Stimulated activated naive CD8-positive, alpha-beta T cell treated with anti-CD3 and anti-CD28 coated beads, Interleukin-15, amount 100 ng/mL, for 72 hours (primary cell): ENCODE measurements at regions not wholly inside any gene's neighbourhood (a gene's known extent, or its start where the extent isn't known, plus 50 kb on each side); places are given as distances from the start of the nearest gene placed in this dataset.

Experiments
- ATAC-seq: fragments of 150-1000 bp; cut with Tn5 transposase; 2 replicates; pipeline ENCODE4 v1.10.0; 2021; ENCODE audit warnings: mild to moderate bottlenecking, moderate library complexity
- DNase-seq, 2 donors: peaks; one replicate each; pipeline ENCODE4 v3.0.0; 2021 to 2022
- H3K27ac Mint-ChIP-seq, 2 donors: one replicate each; pipeline ENCODE4 v1.8.0; 2022; ENCODE audit warnings: mild to moderate bottlenecking in 2 of 2, mixed read lengths in 2 of 2, moderate library complexity in 2 of 2
- H3K27me3 Mint-ChIP-seq: one replicate; pipeline ENCODE4 v1.8.0; 2022; ENCODE audit warnings: mixed read lengths
- H3K4me1 Mint-ChIP-seq: one replicate; pipeline ENCODE4 v1.8.0; 2022; ENCODE audit warnings: mild to moderate bottlenecking, mixed read lengths
- H3K4me3 Mint-ChIP-seq, 2 donors: one replicate each; pipeline ENCODE4 v1.8.0; 2022; ENCODE audit warnings: mild to moderate bottlenecking in 2 of 2, mixed read lengths in 2 of 2, moderate library complexity in 1 of 2
- H3K9me3 Mint-ChIP-seq, 2 donors: one replicate each; pipeline ENCODE4 v1.8.0; 2022; ENCODE audit warnings: mixed read lengths in 2 of 2

DNA sequence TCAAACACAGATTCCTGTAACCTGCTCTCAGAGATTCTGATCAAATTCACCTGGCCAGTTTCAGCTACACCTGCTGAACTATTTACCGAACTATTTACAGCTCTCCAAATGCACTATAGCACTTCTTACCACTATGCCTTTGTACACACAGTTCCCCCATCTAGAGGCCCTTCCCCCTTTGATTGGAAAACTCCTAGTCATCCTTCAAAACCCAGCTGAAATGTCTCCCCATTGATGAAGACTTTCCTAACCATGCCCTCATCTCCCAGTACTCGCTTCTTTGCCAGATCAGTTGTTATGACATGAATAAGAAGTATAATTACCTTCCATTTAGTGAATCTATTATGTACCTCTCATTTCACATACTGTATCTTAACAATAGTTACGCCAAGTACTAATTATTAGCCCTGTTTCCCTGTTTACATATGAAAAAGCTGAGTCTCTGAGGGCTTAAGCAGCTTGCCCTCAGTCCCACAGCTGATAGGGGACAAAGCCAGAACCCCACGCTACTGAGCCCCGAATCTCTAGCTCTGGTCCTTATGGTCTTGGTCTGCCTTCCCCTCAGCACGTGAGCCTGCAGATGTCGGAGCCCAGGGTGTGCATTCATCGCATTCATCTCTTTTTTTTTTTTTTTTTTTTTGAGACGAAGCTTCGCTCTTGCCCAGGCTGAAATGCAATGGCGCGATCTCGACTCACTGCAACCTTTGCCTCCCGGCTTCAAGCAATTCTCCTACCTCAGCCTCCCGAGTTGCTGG lies 64.7 kb upstream of the ASAP2 start:
- Mint-ChIP-seq H3K27ac (no peak overlapping the region), H3K4me1 (peaks cover 6% of the 10 kb centered on the region), H3K9me3 (no peaks in the 10 kb centered on the region), H3K4me3 (no peak overlapping the region), H3K27me3 (peaks cover 42% of the 10 kb centered on the region)
- no peak for ATAC-seq
- DNase-seq = no peak

DNA sequence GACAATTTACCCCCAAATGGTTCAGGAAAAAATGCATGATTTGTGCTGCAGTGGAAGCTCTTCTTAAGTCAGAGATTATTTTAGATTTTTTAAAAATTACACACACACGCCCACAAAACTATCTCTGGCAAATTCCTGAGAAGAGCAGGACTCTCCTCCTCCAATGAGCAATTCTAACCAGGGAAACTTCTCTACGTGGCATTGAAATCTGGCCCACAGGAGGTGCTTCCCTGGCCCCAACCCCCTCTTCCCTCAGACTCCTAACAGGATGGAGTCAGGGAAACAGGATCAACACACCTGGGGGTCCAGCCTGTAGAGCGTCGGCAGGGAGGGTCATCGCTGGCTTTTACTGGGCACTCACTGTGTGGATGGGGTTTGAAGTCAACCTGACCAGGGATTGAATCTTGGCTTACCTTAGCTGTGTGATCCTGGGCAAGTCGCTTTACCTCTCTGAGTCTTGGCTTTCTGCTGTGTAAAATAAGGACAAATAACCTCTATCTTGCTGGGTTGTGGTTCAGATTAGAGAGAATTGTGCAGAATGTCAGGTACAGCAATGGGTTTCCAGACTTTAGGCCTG lies 65.4 kb upstream of the ASAP2 start:
- ATAC-seq (no peak), DNase-seq (no peak)
- no peak overlapping the region for H3K4me3 Mint-ChIP-seq
- H3K4me1 Mint-ChIP-seq = peaks cover 6% of the 10 kb centered on the region
- H3K27me3 Mint-ChIP-seq = peaks cover 37% of the 10 kb centered on the region
- no peak overlapping the region for H3K27ac Mint-ChIP-seq
- H3K9me3 Mint-ChIP-seq = no peaks in the 10 kb centered on the region

DNA sequence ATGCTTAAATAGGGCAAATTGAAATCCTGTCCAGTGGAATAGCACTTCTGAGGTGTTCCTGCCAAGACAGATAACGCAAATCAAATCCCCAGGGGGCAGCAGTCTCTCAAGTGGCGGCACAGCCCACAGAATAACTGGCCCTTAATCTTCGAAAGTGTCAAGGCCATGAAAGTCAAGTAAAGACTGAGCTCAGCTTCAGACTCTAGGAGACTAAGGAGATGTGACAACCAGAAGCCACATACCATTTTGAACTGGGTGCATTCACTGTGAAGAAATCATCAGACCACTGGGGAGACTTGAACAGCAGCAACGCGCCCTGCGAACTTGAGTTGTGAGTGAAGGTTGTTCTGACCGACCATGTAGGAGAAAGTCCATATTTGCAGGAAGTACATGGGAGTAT lies 66.0 kb upstream of the ASAP2 start:
- no peak overlapping the region for H3K4me3 Mint-ChIP-seq
- H3K4me1 Mint-ChIP-seq = peaks cover 6% of the 10 kb centered on the region
- H3K27me3 Mint-ChIP-seq = peaks cover 34% of the 10 kb centered on the region
- ATAC-seq = no peak
- DNase-seq = no peak
- no peaks in the 10 kb centered on the region for H3K9me3 Mint-ChIP-seq
- H3K27ac Mint-ChIP-seq = no peak overlapping the region

DNA sequence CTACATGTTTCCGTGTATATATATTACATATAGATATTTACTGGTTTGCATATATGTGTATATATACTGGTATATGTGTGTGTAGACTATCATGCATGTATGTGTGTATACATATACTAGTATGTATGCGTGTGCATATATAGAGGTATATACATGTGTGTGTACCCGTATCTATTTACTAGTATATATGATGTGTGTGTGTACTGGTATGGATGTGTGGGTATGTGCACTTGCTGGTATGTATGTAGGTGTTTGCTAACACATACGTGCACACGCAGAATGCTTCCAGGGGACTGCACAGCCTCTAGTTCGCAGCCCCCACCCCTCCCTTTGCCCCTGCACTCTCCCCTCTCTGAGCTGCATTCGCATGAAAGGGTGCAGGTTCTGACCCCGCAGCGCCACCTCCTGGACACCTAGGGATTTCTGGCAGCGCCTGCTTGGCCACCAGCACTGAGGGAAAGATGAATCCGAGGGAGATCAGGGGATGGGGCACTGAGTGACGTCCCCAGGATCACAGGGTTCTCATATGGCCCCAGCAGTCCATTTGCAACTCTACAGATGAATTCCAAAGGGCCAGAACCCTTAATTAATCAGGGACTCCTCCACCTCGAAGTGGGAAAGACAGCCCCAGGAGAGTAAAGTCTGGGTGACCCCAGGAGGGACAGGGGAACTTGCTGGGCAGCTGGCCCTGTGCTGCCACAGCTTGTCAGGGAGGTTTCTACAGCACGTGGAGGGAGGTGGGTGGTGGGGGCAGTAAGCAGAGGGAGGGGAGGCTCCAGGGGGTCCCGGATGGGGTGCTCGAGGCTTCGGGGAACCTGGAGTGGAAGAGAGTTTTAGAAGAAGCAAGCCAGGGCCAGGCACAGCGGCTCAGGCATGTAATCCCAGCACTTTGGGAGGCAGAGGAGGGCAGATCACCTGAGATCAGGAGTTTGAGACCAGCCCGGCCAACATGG lies 66.8 kb upstream of the ASAP2 start:
- Mint-ChIP-seq H3K9me3 (no peaks in the 10 kb centered on the region), H3K27me3 (peaks cover 25% of the 10 kb centered on the region), H3K27ac (no peak overlapping the region), H3K4me3 (no peak overlapping the region), H3K4me1 (peaks cover 6% of the 10 kb centered on the region)
- ATAC-seq = peak; percentile 49
- DNase-seq = peak; percentile 62 to 64

DNA sequence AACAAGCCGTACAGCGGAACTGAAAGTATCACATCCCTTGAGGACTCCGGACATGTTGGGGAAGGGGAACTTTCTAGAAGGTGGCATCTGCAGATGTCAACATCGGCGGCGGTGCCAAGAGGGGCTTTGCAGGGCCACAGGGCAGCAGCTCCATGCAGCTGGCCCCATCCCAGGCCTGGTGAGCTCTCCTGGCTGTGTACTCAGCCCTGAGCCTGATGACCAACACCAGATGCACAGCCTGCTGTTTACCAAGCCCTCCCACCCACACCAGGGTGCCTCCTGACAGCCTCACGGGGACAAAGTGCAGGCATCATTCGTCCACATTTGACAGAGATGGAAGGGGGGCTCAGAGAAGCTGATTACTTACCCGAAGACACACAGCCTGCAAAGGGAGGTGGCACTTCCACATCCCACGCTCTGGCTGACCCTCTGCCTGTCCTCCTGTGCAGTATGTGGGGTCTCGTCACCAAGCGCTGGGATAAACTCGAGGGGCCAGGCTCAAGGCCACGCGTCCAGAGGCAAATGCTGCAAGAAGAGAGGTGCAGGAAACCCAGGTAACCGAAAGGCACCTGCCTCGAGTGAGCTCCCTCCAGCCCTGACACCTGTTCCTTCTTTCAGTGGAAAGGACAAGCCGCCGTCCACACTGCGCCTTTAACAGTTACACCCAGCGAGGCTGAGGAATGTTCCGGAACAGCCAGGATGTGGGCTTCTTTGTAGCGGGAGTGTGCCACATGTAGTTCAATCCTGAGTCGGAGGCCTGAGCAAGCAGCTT lies 69.0 kb upstream of the ASAP2 start:
- Mint-ChIP-seq H3K4me3 (no peak overlapping the region), H3K9me3 (peaks cover 0 to 9% of the 10 kb centered on the region in 2 donors), H3K27ac (no peak overlapping the region), H3K27me3 (peaks cover 15% of the 10 kb centered on the region), H3K4me1 (peaks cover under 1% of the 10 kb centered on the region)
- ATAC-seq = no peak
- DNase-seq = no peak

DNA sequence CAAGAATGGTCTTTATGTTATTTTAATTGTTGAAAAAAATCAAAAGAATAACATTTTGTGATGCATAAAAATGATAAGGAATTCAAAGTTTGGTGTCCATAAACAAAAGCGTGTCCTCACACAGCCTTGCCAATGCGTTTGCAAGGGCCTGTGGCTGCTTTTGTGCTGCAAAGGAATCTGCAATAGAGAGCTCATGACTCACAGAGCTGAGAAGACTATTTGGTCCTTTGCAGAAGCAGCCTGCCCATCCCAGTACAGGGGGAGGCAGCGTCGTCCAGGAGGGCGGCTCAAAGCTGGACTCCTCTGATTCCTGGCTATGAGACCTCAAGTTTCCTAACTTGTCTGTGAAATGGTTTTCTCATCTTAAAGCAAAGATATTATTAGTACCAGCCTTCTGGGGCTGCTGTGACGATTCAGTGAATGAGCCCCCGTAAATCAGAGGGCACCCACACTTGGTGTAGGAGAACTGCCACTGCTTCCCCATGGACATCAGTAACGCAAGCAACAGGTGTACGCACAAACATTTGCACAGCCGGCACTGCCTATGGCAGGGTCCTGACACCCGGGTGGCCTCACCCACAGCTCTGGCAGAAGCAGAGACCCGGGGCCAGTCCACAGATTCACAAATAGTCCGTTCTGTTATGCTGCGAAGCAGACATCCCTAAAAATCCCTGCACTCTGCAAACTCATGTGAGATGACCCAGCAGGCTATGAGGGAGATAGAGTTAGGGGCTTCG lies 70.6 kb upstream of the ASAP2 start:
- no peak overlapping the region for H3K27ac Mint-ChIP-seq
- H3K9me3 Mint-ChIP-seq = peaks cover 0 to 9% of the 10 kb centered on the region in 2 donors
- H3K27me3 Mint-ChIP-seq = peaks cover 10% of the 10 kb centered on the region
- no peak for DNase-seq
- ATAC-seq = no peak
- no peak overlapping the region for H3K4me3 Mint-ChIP-seq
- no peaks in the 10 kb centered on the region for H3K4me1 Mint-ChIP-seq

DNA sequence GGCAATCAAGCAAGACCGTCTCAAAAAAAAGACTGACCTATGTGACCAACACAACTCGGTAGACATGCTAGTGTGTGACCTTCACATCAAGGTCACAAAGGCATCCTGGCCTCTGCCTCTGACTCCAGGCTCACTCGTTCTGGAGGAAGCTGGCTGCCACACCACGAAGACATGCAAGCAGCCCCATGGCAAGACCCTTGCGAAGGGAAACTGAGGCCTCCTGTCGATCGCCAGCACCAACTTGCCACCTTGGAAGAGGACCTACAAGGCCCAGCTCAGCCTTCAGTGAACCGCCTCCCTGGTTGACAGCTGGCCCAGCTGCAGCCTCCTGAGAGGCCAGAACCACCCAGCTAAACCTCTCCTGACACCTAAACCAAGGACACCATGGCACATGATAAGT lies 79.3 kb upstream of the ASAP2 start:
- H3K27me3 Mint-ChIP-seq = peaks cover 10% of the 10 kb centered on the region
- no peaks in the 10 kb centered on the region for H3K4me1 Mint-ChIP-seq
- no peak overlapping the region for H3K27ac Mint-ChIP-seq
- peaks cover 4 to 12% of the 10 kb centered on the region in 2 donors for H3K9me3 Mint-ChIP-seq
- DNase-seq = no peak
- ATAC-seq = no peak
- H3K4me3 Mint-ChIP-seq = no peak overlapping the region

DNA sequence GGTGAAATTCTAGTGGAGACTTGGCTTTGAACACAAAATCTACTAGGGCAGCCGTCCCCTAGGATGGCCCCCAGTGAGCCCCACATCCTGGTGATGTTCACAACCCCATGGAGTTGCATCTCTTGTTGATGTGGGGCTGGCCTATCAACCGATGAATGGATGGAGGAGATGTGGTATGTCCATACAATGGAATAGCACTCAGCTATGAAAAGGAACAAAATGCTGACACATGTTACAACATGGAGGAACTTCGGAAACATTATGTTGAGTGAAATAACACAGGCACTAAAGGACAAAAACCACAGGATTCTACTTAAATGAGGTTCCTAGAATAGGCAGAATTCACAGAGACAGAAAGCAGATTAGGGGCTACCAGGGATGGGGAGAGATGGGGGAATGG lies 80.1 kb upstream of the ASAP2 start:
- peaks cover 4 to 12% of the 10 kb centered on the region in 2 donors for H3K9me3 Mint-ChIP-seq
- DNase-seq (no peak), ATAC-seq (no peak)
- peaks cover 10% of the 10 kb centered on the region for H3K27me3 Mint-ChIP-seq
- H3K27ac Mint-ChIP-seq = no peak overlapping the region
- H3K4me3 Mint-ChIP-seq = no peak overlapping the region
- no peaks in the 10 kb centered on the region for H3K4me1 Mint-ChIP-seq

DNA sequence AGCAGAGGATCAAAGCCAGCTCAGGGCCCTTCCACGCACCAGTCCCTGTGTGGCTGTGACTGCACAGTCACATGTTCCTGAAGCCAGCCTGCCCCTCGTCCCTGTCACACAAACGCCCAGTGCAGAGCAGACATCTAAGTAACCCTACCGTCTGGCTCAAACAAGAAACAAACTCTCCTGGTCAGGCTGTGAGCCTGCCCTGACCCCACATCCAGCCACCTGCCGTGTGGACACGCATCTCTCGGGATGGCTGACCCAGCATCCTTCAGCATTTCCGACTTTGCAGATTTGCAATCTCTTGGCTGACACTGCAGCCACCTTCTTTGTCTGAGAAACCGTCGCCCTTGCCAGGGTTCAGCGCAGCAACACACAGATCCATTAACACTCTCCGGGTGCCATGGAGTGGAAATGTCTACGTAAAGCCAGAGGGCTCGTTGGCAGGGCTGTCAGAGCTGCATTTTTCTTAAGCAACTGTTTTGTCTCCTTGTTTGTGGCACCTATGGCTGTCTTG lies 82.3 kb upstream of the ASAP2 start:
- Mint-ChIP-seq H3K27me3 (no peaks in the 10 kb centered on the region), H3K4me3 (no peak overlapping the region), H3K27ac (no peak overlapping the region), H3K4me1 (no peaks in the 10 kb centered on the region), H3K9me3 (peaks cover 4 to 12% of the 10 kb centered on the region in 2 donors)
- no peak for ATAC-seq
- no peak for DNase-seq

DNA sequence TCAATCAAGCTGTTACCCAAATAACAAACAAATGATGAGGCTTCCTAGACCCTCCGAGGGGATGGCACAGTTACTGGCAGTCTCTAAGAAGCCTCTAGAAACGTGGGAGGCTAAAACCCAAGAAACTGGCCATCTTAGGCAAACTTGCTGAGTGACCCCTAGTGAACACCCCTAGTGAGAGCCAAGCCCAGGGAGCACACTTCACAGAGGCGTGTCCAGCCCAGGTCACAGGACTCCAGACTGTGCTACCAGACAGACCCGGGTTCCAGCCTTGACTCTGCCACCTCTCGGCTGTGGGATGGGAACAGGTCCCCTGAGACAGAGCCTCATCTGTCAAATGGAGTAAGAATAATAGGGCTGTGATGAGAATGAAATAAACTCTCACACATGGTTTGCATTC lies 83.5 kb upstream of the ASAP2 start:
- ATAC-seq (no peak), DNase-seq (no peak)
- H3K4me1 Mint-ChIP-seq = no peaks in the 10 kb centered on the region
- peaks cover 4 to 12% of the 10 kb centered on the region in 2 donors for H3K9me3 Mint-ChIP-seq
- no peak overlapping the region for H3K4me3 Mint-ChIP-seq
- H3K27ac Mint-ChIP-seq = no peak overlapping the region
- H3K27me3 Mint-ChIP-seq = no peaks in the 10 kb centered on the region

DNA sequence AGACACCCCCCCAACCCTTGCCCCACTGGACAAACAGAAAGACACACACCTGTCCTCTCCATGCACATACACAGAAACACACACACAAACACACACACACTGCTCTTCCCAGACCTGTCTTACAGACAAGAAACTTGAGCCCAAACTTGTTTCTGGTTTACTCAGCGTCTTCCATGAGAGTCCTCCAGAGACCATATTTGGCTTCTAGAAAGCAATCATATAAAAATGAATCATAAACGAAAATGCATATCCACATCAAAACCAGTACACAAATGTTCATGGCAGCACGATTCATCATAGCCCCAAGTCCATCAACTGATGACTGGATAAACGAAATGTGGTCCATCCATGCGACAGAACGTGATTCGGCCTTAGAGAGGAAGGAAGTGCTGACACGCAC lies 84.2 kb upstream of the ASAP2 start:
- ATAC-seq (no peak), DNase-seq (no peak)
- Mint-ChIP-seq H3K27ac (peak overlapping the region in 1 of 2 donors; percentile 34), H3K4me3 (no peak overlapping the region), H3K9me3 (peaks cover 4 to 12% of the 10 kb centered on the region in 2 donors), H3K27me3 (no peaks in the 10 kb centered on the region), H3K4me1 (no peaks in the 10 kb centered on the region)

DNA sequence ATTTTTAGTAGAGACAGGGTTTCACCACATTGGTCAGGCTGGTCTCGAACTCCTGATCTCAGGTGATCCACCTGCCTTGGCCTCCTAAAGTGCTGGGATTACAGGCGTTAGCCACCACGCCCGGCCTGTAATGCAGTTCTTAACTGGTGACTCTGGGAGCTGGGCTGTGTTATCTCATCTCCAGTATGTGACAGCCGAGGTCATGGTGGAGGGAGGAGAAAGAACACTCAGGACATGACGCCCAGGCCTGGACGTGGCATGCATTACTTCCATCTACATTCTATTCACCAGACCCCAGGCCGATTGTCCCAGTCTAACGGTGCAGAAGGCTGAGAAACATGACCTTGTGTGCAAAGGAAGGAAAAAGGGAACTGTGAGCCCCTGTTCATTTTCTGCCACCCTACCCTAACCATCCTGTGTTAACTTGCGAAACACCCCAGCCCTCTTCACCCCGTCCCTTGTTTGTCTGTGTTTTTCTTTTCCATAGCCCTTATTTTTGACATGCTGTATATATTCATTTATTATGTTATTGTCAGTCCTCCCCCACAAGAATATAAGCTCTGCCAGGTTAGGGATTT lies 88.1 kb upstream of the ASAP2 start:
- no peak overlapping the region for H3K4me3 Mint-ChIP-seq
- peaks cover under 1% of the 10 kb centered on the region for H3K27me3 Mint-ChIP-seq
- no peak overlapping the region for H3K27ac Mint-ChIP-seq
- DNase-seq = no peak
- H3K4me1 Mint-ChIP-seq = no peaks in the 10 kb centered on the region
- no peaks in the 10 kb centered on the region for H3K9me3 Mint-ChIP-seq
- no peak for ATAC-seq

DNA sequence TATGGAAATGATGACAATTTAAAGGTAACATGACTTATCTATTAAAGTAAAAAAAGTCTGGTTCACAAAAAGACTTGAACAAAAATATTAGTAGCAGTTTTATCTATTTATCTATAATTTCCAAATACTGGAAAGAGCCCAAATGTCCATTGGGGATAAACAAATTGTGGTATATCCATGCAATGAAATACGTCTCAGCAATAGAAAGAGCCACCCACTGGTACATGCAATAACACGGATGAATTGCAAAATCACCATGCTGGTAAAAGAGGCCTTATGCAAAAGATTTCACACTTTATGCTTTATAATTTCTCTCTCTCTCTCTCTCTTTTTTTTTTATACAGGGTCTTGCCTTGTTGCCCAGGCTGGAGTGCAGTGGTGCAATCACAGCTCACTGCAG lies 91.4 kb upstream of the ASAP2 start:
- ATAC-seq = no peak
- DNase-seq = no peak
- no peak overlapping the region for H3K4me3 Mint-ChIP-seq
- no peaks in the 10 kb centered on the region for H3K9me3 Mint-ChIP-seq
- no peak overlapping the region for H3K27ac Mint-ChIP-seq
- peaks cover 13% of the 10 kb centered on the region for H3K27me3 Mint-ChIP-seq
- H3K4me1 Mint-ChIP-seq = peaks cover 7% of the 10 kb centered on the region

DNA sequence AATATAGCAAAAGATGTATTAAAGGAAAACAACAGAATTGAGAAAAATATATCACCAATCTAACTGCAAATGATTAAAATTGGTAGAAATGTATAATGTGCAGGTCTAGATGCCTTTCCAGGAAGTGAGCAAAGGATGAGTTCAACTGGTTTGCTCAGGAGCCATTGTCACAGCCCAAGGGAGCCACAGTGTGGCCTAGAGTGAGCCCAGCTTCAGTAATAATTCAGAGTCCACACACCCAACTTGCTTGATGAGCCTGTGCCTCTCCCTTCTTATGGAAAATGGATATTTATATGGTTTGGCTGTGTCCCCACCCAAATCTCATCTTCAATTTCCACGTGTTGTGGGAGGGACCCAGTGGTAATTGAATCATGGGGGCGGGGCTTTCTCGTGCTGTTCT lies 92.2 kb upstream of the ASAP2 start:
- ATAC-seq (no peak), DNase-seq (no peak)
- Mint-ChIP-seq H3K4me3 (no peak overlapping the region), H3K27ac (no peak overlapping the region), H3K27me3 (peaks cover 13% of the 10 kb centered on the region), H3K9me3 (no peaks in the 10 kb centered on the region), H3K4me1 (peaks cover 7% of the 10 kb centered on the region)
